Sigmoid colon (tissue), 3 donors: ENCODE measurements at regions not wholly inside any gene's neighbourhood (a gene's known extent, or its start where the extent isn't known, plus 50 kb on each side); places are given as distances from the start of the nearest gene placed in this dataset.

Experiments used
- CTCF ChIP-seq, 4 experiments: fragments of 450-650 bp in 3 of 4; fragments of 200-600 bp in 1 of 4; IDR thresholded peaks; one replicate each; pipeline ENCODE4 v1.5.1; 2016 to 2019; ENCODE audit warnings: antibody characterized with exemption in 4 of 4, mild to moderate bottlenecking in 3 of 4, moderate library complexity in 2 of 4
- POLR2A ChIP-seq, 2 donors: fragments of 450-650 bp; IDR thresholded peaks; one replicate each; pipeline ENCODE4 v1.6.1; 2016; ENCODE audit warnings: antibody characterized with exemption in 2 of 2, mild to moderate bottlenecking in 2 of 2, moderate library complexity in 2 of 2

- TF ChIP-seq POLR2A (IDR thresholded peaks at IDR 0.05) (no peak), CTCF (IDR thresholded peaks at IDR 0.05) (no peak)
These were observed 109.1 kb upstream of the DLG1 start for GRCh38 chr3:197407526-197407925.
